Endothelial cell (in vitro differentiated cells): ENCODE measurements at regions not wholly inside any gene's neighbourhood (a gene's known extent, or its start where the extent isn't known, plus 50 kb on each side); places are given as distances from the start of the nearest gene placed in this dataset.

ENCODE experiments used
- DNase-seq: peaks from one replicate; pipeline ENCODE4 v3.0.0; 2021; ENCODE audit warnings: low spot score
- H3K27ac Mint-ChIP-seq: one replicate; pipeline ENCODE4 v1.8.0; 2021; ENCODE audit warnings: mixed read lengths, inconsistent platforms; ENCODE audit not compliant: unreplicated experiment
- H3K27me3 Mint-ChIP-seq: one replicate; pipeline ENCODE4 v1.8.0; 2021; ENCODE audit warnings: mild to moderate bottlenecking, moderate library complexity, mixed read lengths, inconsistent platforms; ENCODE audit not compliant: unreplicated experiment
- H3K36me3 Mint-ChIP-seq: one replicate; pipeline ENCODE4 v1.8.0; 2021; ENCODE audit warnings: mild to moderate bottlenecking, low read depth, mixed read lengths, inconsistent platforms; ENCODE audit not compliant: unreplicated experiment
- H3K4me1 Mint-ChIP-seq: one replicate; pipeline ENCODE4 v1.8.0; 2021; ENCODE audit warnings: mild to moderate bottlenecking, mixed read lengths, inconsistent platforms; ENCODE audit not compliant: unreplicated experiment
- H3K4me3 Mint-ChIP-seq: one replicate; pipeline ENCODE4 v1.8.0; 2021; ENCODE audit warnings: mild to moderate bottlenecking, mixed read lengths, inconsistent platforms; ENCODE audit not compliant: unreplicated experiment
- H3K9me3 Mint-ChIP-seq: one replicate; pipeline ENCODE4 v1.8.0; 2021; ENCODE audit warnings: mixed read lengths, inconsistent platforms; ENCODE audit not compliant: unreplicated experiment
- TF ChIP-seq, protein P1 (sequence below): fragments of 200-600 bp; sonication (generic); IDR thresholded peaks from one replicate; pipeline ENCODE4 v1.5.0; 2021; ENCODE audit warnings: antibody characterized with exemption; ENCODE audit not compliant: unreplicated experiment

DNA sequence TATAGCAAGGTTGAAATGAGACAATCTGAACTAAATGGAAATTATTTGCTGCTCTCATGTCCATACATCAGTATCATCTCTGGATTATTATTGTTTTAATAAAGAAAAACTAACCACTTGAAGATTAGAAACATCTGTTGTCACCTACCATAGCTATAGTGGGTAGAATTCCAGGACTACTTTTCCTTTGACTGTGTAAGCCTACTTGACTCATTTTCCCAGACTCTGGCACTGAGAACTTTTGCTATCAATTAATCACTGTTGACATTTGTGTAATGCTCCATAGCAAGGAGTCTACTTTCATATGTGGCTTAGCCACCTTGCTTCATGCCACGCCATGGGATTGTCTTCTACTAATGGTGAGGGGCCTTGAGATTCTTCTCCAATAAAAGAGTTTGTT is 59.9 kb upstream of the ARRDC3 start:
- Mint-ChIP-seq H3K27me3 (no peaks in the 10 kb centered on the region), H3K36me3 (no peaks in the 10 kb centered on the region), H3K4me1 (no peaks in the 10 kb centered on the region), H3K9me3 (no peaks in the 10 kb centered on the region), H3K27ac (no peak overlapping the region), H3K4me3 (no peak overlapping the region)
- no peak for DNase-seq
- TF ChIP-seq, protein P1, sequence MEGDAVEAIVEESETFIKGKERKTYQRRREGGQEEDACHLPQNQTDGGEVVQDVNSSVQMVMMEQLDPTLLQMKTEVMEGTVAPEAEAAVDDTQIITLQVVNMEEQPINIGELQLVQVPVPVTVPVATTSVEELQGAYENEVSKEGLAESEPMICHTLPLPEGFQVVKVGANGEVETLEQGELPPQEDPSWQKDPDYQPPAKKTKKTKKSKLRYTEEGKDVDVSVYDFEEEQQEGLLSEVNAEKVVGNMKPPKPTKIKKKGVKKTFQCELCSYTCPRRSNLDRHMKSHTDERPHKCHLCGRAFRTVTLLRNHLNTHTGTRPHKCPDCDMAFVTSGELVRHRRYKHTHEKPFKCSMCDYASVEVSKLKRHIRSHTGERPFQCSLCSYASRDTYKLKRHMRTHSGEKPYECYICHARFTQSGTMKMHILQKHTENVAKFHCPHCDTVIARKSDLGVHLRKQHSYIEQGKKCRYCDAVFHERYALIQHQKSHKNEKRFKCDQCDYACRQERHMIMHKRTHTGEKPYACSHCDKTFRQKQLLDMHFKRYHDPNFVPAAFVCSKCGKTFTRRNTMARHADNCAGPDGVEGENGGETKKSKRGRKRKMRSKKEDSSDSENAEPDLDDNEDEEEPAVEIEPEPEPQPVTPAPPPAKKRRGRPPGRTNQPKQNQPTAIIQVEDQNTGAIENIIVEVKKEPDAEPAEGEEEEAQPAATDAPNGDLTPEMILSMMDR, result no peak

DNA sequence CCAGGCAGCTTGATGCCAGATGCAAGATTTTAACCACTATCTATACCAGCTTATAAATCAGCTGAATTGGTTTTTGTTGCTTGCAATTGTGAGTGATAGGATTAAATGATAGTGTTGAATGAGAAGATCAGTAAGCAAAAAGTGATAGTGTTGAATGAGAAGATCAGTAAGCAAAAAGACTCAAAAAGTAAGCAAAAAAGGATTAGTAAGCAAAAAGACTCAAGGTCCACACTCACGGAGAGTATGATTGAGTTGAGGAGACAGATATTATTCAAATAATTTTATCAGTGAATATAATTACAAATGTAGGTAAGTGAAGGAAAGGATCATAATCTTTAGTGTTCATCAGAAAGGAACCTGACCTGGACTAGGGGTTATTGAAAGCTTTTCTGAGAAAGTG is 58.0 kb upstream of the ARRDC3 start:
- Mint-ChIP-seq H3K4me1 (no peaks in the 10 kb centered on the region), H3K36me3 (no peaks in the 10 kb centered on the region), H3K27ac (no peak overlapping the region), H3K4me3 (no peak overlapping the region), H3K27me3 (no peaks in the 10 kb centered on the region), H3K9me3 (no peaks in the 10 kb centered on the region)
- DNase-seq, result no peak
- TF ChIP-seq, protein P1, result no peak

DNA sequence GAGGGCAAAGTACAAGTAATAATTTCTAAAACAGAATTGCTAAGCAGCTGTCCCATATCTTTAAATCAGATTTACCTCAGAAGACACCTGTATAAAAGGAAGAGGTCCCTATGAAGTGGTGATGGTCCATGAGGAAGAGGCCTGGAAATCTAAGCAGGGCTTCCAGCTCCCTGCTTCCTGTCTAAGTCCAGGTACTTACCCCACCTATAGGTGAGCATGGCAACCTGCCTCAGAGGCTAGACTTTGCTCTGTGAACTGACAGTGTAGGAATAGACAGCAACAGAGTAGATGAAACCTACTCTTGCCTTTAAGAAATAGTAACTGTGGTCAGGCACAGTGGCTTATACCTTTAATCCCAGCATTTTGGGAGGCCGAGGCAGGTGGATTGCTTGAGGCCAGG is 55.8 kb upstream of the ARRDC3 start:
- no peak for DNase-seq

DNA sequence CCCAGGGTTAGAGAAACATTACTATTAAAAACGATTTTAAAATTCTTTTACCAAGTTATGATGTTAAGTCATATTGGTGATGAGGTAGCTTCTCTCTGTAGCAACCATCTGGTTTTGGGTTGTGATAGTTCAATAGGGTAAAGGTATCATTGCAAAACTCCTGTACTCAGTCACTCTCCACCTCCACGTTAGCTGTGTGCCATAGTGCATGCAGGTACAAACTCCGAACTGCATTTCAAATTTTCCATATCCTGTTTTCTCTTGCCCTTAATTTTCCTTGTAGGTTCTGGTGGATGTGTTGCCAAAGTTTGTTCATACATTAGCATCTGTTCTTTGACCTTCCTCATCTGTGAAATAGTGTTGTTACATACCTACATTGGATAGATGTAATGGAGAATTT is 53.1 kb upstream of the ARRDC3 start:
- H3K27me3 Mint-ChIP-seq, result peaks cover 1% of the 10 kb centered on the region
- no peaks in the 10 kb centered on the region for H3K9me3 Mint-ChIP-seq
- TF ChIP-seq, protein P1, result no peak
- H3K36me3 Mint-ChIP-seq, result no peaks in the 10 kb centered on the region
- no peak overlapping the region for H3K4me3 Mint-ChIP-seq
- DNase-seq, result no peak
- no peak overlapping the region for H3K27ac Mint-ChIP-seq
- peaks cover 2% of the 10 kb centered on the region for H3K4me1 Mint-ChIP-seq

More for the DNA sequence above, 55.8 kb upstream of the ARRDC3 start:
- no peaks in the 10 kb centered on the region for H3K27me3 Mint-ChIP-seq
- peaks cover under 1% of the 10 kb centered on the region for H3K4me1 Mint-ChIP-seq
- no peak overlapping the region for H3K27ac Mint-ChIP-seq
- H3K4me3 Mint-ChIP-seq, result no peak overlapping the region
- no peaks in the 10 kb centered on the region for H3K9me3 Mint-ChIP-seq
- TF ChIP-seq, protein P1, result no peak
- H3K36me3 Mint-ChIP-seq, result no peaks in the 10 kb centered on the region

DNA sequence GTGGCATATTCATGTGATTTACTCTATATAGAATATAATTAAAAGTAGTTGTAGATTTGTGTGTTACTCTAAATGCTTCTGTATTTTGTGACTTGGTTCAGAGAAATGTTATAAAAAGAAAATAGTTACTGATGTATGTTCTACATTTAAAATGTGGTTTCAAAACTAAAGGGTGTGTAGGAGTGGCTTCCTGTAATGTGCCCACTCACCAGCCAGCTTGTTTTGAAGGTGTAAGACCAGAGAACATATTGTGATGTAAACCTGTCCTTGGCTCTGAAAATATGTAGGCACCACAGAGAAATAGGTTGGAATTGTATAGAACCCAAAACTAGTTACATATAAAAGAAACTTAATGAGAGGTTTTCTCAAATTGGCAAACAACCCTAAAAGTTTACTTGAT is 51.2 kb upstream of the ARRDC3 start:
- Mint-ChIP-seq H3K4me1 (peaks cover 2% of the 10 kb centered on the region), H3K36me3 (no peaks in the 10 kb centered on the region), H3K27ac (no peak overlapping the region), H3K9me3 (no peaks in the 10 kb centered on the region), H3K27me3 (peaks cover 1% of the 10 kb centered on the region), H3K4me3 (no peak overlapping the region)
- TF ChIP-seq, protein P1, result no peak
- no peak for DNase-seq
